DLD1 (cell line): ENCODE measurements at regions not wholly inside any gene's neighbourhood (a gene's known extent, or its start where the extent isn't known, plus 50 kb on each side); places are given as distances from the start of the nearest gene placed in this dataset.

Experiments
- in situ Hi-C: cut with HindIII; loops from 2 replicates; pipeline ENCODE4 v1.10.0; 2017; ENCODE audit warnings: low sequenced_read_pairs

- in situ Hi-C loops: no loop called here
These were observed 416.5 kb downstream of the DOK5 start for GRCh38 chr20:54891907-54892306.

- in situ Hi-C loops: no loop called here
These were observed 404.0 kb downstream of the DOK5 start for GRCh38 chr20:54879393-54879792.

GRCh38 chr20:54875307-54875706, 399.9 kb downstream of the DOK5 start:
- in situ Hi-C loops: no loop called here

GRCh38 chr20:54874718-54875117, 399.3 kb downstream of the DOK5 start:
- in situ Hi-C loops: no loop called here

GRCh38 chr20:54872440-54872839, 397.0 kb downstream of the DOK5 start:
- in situ Hi-C loops: no loop called here

GRCh38 chr20:54869765-54870164, 394.4 kb downstream of the DOK5 start:
- in situ Hi-C loops: no loop called here

- in situ Hi-C loops: no loop called here
These were observed 389.9 kb downstream of the DOK5 start for GRCh38 chr20:54865273-54865672.

- in situ Hi-C loops: no loop called here
These were observed 385.3 kb downstream of the DOK5 start for GRCh38 chr20:54860716-54861115.

- in situ Hi-C loops: no loop called here
These were observed 380.8 kb downstream of the DOK5 start for GRCh38 chr20:54856202-54856601.

- in situ Hi-C loops: no loop called here
These were observed 374.3 kb downstream of the DOK5 start for GRCh38 chr20:54849741-54850140.

GRCh38 chr20:54848984-54849538, 373.7 kb downstream of the DOK5 start:
- in situ Hi-C loops: no loop called here

- in situ Hi-C loops: no loop called here
These were observed 372.9 kb downstream of the DOK5 start for GRCh38 chr20:54848262-54848661.

GRCh38 chr20:54846948-54847347, 371.6 kb downstream of the DOK5 start:
- in situ Hi-C loops: no loop called here

GRCh38 chr20:54844346-54844745, 369.0 kb downstream of the DOK5 start:
- in situ Hi-C loops: no loop called here

- in situ Hi-C loops: no loop called here
These were observed 368.5 kb downstream of the DOK5 start for GRCh38 chr20:54843865-54844264.

- in situ Hi-C loops: no loop called here
These were observed 368.0 kb downstream of the DOK5 start for GRCh38 chr20:54843431-54843830.

GRCh38 chr20:54839224-54839623, 363.8 kb downstream of the DOK5 start:
- in situ Hi-C loops: no loop called here

- in situ Hi-C loops: no loop called here
These were observed 361.8 kb downstream of the DOK5 start for GRCh38 chr20:54837226-54837625.

- in situ Hi-C loops: no loop called here
These were observed 347.0 kb downstream of the DOK5 start for GRCh38 chr20:54822386-54822785.

GRCh38 chr20:54820392-54820791, 345.0 kb downstream of the DOK5 start:
- in situ Hi-C loops: no loop called here

GRCh38 chr20:54806462-54806861, 331.1 kb downstream of the DOK5 start:
- in situ Hi-C loops: no loop called here

GRCh38 chr20:54794874-54795273, 319.5 kb downstream of the DOK5 start:
- in situ Hi-C loops: no loop called here

GRCh38 chr20:54794110-54794509, 318.7 kb downstream of the DOK5 start:
- in situ Hi-C loops: no loop called here
